Pons (tissue), 1 donor: ENCODE measurements at regions not wholly inside any gene's neighbourhood (a gene's known extent, or its start where the extent isn't known, plus 50 kb on each side); places are given as distances from the start of the nearest gene placed in this dataset.
A peak's percentile ranks its signal among the peaks of the same experiment; 100 is the strongest.
"Not testable (repeated sequence)": the region's sequence is repeated elsewhere in the genome, so short reads cannot be mapped to it uniquely, and the experiment has no call there.

ENCODE experiments used
- DNase-seq: peaks from one replicate; pipeline ENCODE4 v3.0.0-alpha.2; 2016; ENCODE audit warnings: low spot score

GRCh38 chr10:121276822-121277221, 321.4 kb downstream of the FGFR2 start:
- no peak for DNase-seq

- DNase-seq: not testable (repeated sequence)
These were observed 319.9 kb downstream of the FGFR2 start for GRCh38 chr10:121278386-121278785.

GRCh38 chr10:121281576-121281975, 316.7 kb downstream of the FGFR2 start:
- no peak for DNase-seq

GRCh38 chr10:121282264-121282663, 316.0 kb downstream of the FGFR2 start:
- no peak for DNase-seq

- no peak for DNase-seq
These were observed 315.3 kb downstream of the FGFR2 start for GRCh38 chr10:121282797-121283515.

GRCh38 chr10:121284936-121285335, 313.3 kb downstream of the FGFR2 start:
- no peak for DNase-seq

- peak; percentile 15 for DNase-seq
These were observed 312.6 kb downstream of the FGFR2 start for GRCh38 chr10:121285406-121286196.

GRCh38 chr10:121288011-121288410, 310.2 kb downstream of the FGFR2 start:
- no peak for DNase-seq

- no peak for DNase-seq
These were observed 309.2 kb downstream of the FGFR2 start for GRCh38 chr10:121288864-121289661.

GRCh38 chr10:121289800-121290199, 308.4 kb downstream of the FGFR2 start:
- no peak for DNase-seq

- no peak for DNase-seq
These were observed 307.6 kb downstream of the FGFR2 start for GRCh38 chr10:121290674-121291073.

- no peak for DNase-seq
These were observed 306.9 kb downstream of the FGFR2 start for GRCh38 chr10:121291376-121291775.

GRCh38 chr10:121291823-121292222, 306.4 kb downstream of the FGFR2 start:
- DNase-seq: peak; percentile 16

GRCh38 chr10:121292321-121292720, 305.9 kb downstream of the FGFR2 start:
- no peak for DNase-seq

GRCh38 chr10:121293110-121293509, 305.1 kb downstream of the FGFR2 start:
- DNase-seq: no peak

- DNase-seq: no peak
These were observed 303.6 kb downstream of the FGFR2 start for GRCh38 chr10:121294630-121295029.

GRCh38 chr10:121296378-121296777, 301.9 kb downstream of the FGFR2 start:
- DNase-seq: no peak

GRCh38 chr10:121296881-121297585, 301.2 kb downstream of the FGFR2 start:
- no peak for DNase-seq

- DNase-seq: no peak
These were observed 297.5 kb downstream of the FGFR2 start for GRCh38 chr10:121300723-121301122.

- peak; percentile 5 for DNase-seq
These were observed 295.6 kb downstream of the FGFR2 start for GRCh38 chr10:121302541-121303180.

GRCh38 chr10:121303287-121303890, 294.9 kb downstream of the FGFR2 start:
- no peak for DNase-seq
